Uterus (tissue), 3 donors: ENCODE measurements at regions not wholly inside any gene's neighbourhood (a gene's known extent, or its start where the extent isn't known, plus 50 kb on each side); places are given as distances from the start of the nearest gene placed in this dataset.

Source experiments
- DNase-seq, 2 donors: peaks; one replicate each; pipeline ENCODE4 v3.0.0-alpha.2; 2019 to 2020
- H3K27ac ChIP-seq, 2 donors: fragments of 200-600 bp; sonication (generic); 1 replicate in 1 of 2; 2 replicates in 1 of 2; pipeline ENCODE4 v1.5.1; 2016 to 2018
- H3K27me3 ChIP-seq, 2 donors: fragments of 200-600 bp; sonication (generic); one replicate each; pipeline ENCODE4 v1.5.1; 2018 to 2019; ENCODE audit warnings: control low read depth in 1 of 2
- H3K36me3 ChIP-seq, 2 donors: fragments of 200-600 bp; sonication (generic); one replicate each; pipeline ENCODE4 v1.5.1; 2019; ENCODE audit warnings: control low read depth in 1 of 2
- H3K4me1 ChIP-seq, 2 donors: fragments of 200-600 bp; sonication (generic); one replicate each; pipeline ENCODE4 v1.5.1; 2018 to 2019; ENCODE audit warnings: control low read depth in 1 of 2
- H3K4me3 ChIP-seq, 2 donors: fragments of 200-600 bp; sonication (generic); 1 replicate in 1 of 2; 2 replicates in 1 of 2; pipeline ENCODE4 v1.5.1; 2018 to 2019; ENCODE audit warnings: mild to moderate bottlenecking in 1 of 2
- H3K9me3 ChIP-seq, 2 donors: fragments of 200-600 bp; sonication (generic); one replicate each; pipeline ENCODE4 v1.5.1; 2019; ENCODE audit warnings: control low read depth in 1 of 2
- POLR2A ChIP-seq, 2 donors: fragments of 450-650 bp; IDR thresholded peaks; one replicate each; pipeline ENCODE4 v1.6.1; 2016; ENCODE audit warnings: antibody characterized with exemption in 2 of 2, mild to moderate bottlenecking in 1 of 2, moderate library complexity in 1 of 2
- intact Hi-C: fragments of 100-400 bp; cut with DNase I; formaldehyde crosslinking; loops from one replicate; pipeline ENCODE4 v1.15.1; 2023; ENCODE audit warnings: low total_unique reads
- TF ChIP-seq, protein P1 (sequence below), 4 experiments: fragments of 200-600 bp in 2 of 4; fragments of 450-650 bp in 2 of 4; sonication (generic) in 2 of 4; IDR thresholded peaks; one replicate each; pipeline ENCODE4 v1.5.1; 2016 to 2019; ENCODE audit warnings: antibody characterized with exemption in 4 of 4, mild to moderate bottlenecking in 2 of 4, moderate library complexity in 1 of 4
- donor health status: DM: yes; HTN: yes; CAD: no.

DNA sequence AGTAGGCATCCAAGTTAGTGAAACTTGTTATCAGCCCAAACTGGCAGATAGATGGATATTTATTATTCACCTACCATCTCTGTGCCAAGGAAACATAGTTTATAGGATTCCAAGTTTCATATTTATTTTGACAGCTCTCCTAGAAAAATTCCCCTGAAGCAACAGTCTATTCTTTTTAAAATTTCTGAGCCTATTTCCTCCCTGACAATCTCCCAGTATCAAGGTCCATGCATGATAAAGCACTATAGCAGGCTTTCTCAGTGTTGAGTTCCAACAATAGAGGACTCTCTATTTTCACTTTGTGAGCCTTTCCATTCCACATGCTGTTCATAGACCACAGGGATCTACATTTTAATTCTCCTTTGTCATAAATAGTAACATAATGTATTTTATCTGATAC is 312.6 kb downstream of the SLITRK6 start:
- H3K4me3 ChIP-seq: no peak overlapping the region
- no peaks in the 10 kb centered on the region for H3K4me1 ChIP-seq
- no peak overlapping the region for H3K27ac ChIP-seq
- H3K27me3 ChIP-seq: no peaks in the 10 kb centered on the region
- intact Hi-C loops: no loop called here
- TF ChIP-seq POLR2A (IDR thresholded peaks at IDR 0.05): no peak
- TF ChIP-seq, protein P1, sequence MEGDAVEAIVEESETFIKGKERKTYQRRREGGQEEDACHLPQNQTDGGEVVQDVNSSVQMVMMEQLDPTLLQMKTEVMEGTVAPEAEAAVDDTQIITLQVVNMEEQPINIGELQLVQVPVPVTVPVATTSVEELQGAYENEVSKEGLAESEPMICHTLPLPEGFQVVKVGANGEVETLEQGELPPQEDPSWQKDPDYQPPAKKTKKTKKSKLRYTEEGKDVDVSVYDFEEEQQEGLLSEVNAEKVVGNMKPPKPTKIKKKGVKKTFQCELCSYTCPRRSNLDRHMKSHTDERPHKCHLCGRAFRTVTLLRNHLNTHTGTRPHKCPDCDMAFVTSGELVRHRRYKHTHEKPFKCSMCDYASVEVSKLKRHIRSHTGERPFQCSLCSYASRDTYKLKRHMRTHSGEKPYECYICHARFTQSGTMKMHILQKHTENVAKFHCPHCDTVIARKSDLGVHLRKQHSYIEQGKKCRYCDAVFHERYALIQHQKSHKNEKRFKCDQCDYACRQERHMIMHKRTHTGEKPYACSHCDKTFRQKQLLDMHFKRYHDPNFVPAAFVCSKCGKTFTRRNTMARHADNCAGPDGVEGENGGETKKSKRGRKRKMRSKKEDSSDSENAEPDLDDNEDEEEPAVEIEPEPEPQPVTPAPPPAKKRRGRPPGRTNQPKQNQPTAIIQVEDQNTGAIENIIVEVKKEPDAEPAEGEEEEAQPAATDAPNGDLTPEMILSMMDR (IDR thresholded peaks at IDR 0.05): no peak
- H3K9me3 ChIP-seq: no peaks in the 10 kb centered on the region
- H3K36me3 ChIP-seq: no peaks in the 10 kb centered on the region
- DNase-seq: no peak

DNA sequence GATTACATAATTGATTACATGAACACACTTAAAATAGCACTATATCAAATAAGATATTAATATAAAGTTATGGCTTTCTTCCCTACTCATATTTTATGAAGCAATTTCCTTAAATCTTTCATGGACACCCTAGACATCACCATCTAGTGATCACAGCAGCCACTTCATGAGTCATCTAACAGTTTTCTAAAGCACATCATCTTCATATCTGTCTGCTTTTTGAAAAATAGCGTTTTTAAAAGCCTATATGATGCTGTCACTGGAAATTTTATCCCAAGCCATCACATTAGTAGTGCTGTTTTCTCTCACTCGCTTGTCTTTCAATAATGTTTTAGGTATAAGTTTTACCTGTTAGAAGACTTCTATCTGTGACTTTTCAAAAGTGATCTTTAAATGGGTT is 326.1 kb downstream of the SLITRK6 start:
- Histone ChIP-seq H3K4me1 (no peaks in the 10 kb centered on the region), H3K27me3 (no peaks in the 10 kb centered on the region), H3K9me3 (no peaks in the 10 kb centered on the region), H3K36me3 (no peaks in the 10 kb centered on the region), H3K27ac (no peak overlapping the region), H3K4me3 (no peak overlapping the region)
- intact Hi-C loops: no loop called here
- DNase-seq: no peak
- TF ChIP-seq POLR2A (IDR thresholded peaks at IDR 0.05): no peak
- TF ChIP-seq, protein P1 (IDR thresholded peaks at IDR 0.05): no peak

DNA sequence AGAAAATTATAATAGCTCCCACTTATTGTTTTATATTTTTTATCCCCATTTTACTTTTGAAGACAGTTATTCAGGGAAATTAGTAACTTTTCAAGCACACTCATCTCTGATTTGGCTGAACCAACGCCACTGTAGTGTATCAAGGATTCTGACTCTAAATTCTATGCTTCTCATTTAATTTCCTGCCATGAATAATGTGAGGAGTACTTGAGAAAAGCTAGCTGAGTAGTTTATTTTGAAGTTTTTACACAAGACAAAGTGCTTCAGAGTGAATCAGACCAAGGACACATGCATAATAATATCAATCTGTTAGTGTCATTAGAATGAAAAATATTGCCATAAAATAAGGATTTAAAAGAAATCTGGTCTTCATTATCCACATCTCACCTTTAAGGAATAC is 329.9 kb downstream of the SLITRK6 start:
- no peak for DNase-seq
- Histone ChIP-seq H3K27me3 (no peaks in the 10 kb centered on the region), H3K4me1 (no peaks in the 10 kb centered on the region), H3K27ac (no peak overlapping the region), H3K4me3 (no peak overlapping the region), H3K36me3 (no peaks in the 10 kb centered on the region), H3K9me3 (no peaks in the 10 kb centered on the region)
- no peak for TF ChIP-seq POLR2A (IDR thresholded peaks at IDR 0.05)
- TF ChIP-seq, protein P1 (IDR thresholded peaks at IDR 0.05): no peak
- intact Hi-C loops: no loop called here

DNA sequence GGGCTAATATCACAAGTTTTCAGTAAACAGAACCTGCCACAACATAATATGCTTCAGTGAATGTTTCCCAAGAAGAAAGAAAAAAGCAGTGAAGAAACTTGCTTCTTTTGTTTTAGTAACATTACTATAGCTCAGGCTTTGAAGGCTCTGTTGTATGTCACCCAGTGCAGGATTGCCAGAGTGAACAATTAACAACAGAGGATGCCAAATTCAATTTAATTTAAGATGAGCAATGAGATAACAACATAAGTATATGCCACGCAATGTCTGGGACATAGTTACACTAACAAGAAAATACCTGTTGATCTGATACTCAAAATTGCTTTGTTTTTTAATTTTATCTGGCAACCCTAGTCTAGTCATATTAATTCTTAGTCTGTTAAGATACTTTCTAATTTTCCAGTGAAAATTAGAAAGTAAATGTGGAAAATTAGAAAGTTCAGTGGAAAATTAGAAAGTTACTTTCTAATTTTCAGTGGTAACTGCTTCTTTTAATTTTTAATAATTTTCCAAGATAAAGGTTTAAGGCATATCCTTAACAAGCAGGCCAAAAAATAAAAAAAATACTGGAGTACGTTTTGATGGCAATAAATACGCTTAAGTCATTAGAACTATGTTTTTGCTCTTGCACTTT is 336.3 kb downstream of the SLITRK6 start:
- TF ChIP-seq POLR2A (IDR thresholded peaks at IDR 0.05): no peak
- TF ChIP-seq, protein P1 (IDR thresholded peaks at IDR 0.05): no peak
- no peak for DNase-seq

DNA sequence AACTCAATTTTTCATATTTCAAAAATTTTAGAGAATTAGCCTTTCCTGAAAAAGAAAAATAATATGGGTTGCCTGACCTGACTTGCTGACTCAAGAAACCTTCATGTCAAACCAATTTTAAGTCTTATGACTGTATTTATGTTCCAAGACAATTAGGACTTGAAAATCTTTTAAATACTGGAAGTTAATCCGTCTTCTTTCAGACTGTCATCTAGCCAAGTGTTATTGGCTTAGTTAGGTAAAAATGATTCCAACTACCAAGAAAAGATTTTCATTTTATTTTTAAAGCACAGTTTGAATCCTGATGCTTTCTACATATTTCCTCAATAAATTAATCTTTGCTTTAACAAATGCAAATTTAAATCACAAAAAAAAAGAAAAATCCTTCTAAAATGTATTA is 337.6 kb downstream of the SLITRK6 start:
- Histone ChIP-seq H3K9me3 (no peaks in the 10 kb centered on the region), H3K27me3 (no peaks in the 10 kb centered on the region), H3K4me1 (no peaks in the 10 kb centered on the region), H3K36me3 (no peaks in the 10 kb centered on the region), H3K27ac (no peak overlapping the region), H3K4me3 (no peak overlapping the region)
- DNase-seq: no peak
- TF ChIP-seq, protein P1 (IDR thresholded peaks at IDR 0.05): no peak
- TF ChIP-seq POLR2A (IDR thresholded peaks at IDR 0.05): no peak
- intact Hi-C loops: no loop called here

More for the DNA sequence above, 336.3 kb downstream of the SLITRK6 start:
- no peaks in the 10 kb centered on the region for H3K36me3 ChIP-seq
- H3K9me3 ChIP-seq: no peaks in the 10 kb centered on the region
- H3K27me3 ChIP-seq: no peaks in the 10 kb centered on the region
- intact Hi-C loops: no loop called here
- no peak overlapping the region for H3K27ac ChIP-seq
- no peaks in the 10 kb centered on the region for H3K4me1 ChIP-seq
- H3K4me3 ChIP-seq: no peak overlapping the region
